RPMI7951 (cell line): ENCODE measurements at regions not wholly inside any gene's neighbourhood (a gene's known extent, or its start where the extent isn't known, plus 50 kb on each side); places are given as distances from the start of the nearest gene placed in this dataset.

ENCODE experiments used
- DNase-seq: peaks from one replicate; pipeline ENCODE4 v3.0.0-alpha.2; 2012; ENCODE audit warnings: low read depth

DNA sequence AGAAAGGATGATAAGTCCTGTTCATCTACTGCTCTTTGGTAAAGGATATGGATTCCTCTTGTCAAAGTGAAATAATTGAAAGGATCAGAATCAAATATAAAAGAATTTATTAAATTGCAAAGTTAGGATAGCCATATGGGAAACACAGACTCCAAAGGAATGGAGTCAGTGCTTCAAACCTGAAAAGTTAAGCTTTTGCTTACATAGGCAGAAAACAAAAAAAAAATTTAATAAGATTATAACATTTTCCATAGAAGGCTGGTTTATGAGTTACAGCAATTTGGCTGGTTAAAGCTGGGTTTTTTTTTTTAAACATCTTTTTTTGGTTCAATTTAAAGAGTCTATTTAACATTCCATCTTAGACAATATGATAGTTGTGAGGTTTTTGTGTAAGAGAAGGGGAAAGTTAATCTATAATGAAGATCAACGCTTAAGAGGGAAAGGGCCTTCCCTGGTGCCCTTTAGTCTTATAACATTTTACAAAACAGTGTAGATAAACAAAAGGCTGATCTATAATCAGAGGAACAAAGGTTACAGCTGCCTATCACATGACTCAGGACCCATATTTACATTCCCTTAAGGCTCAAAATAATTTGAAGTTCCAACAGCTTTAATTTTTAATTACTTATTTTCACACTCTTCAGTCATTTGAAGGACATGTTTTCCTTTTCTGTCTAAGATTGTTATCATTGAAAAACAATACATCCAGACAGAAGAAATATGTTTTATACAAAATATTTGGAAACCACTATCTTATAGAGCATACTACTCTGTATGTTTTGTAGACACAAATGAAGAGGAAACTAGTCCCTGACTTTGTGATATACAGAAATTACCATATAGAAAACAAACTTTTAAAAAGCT lies 234.3 kb upstream of the MBL2 start:
- no peak for DNase-seq

- no peak for DNase-seq
Observed at GRCh38 chr10:53005612-53006345, 233.2 kb upstream of the MBL2 start.

- DNase-seq = no peak
Observed at GRCh38 chr10:53003094-53003493, 230.5 kb upstream of the MBL2 start.

- DNase-seq = no peak
Observed at GRCh38 chr10:52999681-53000080, 227.1 kb upstream of the MBL2 start.

DNA sequence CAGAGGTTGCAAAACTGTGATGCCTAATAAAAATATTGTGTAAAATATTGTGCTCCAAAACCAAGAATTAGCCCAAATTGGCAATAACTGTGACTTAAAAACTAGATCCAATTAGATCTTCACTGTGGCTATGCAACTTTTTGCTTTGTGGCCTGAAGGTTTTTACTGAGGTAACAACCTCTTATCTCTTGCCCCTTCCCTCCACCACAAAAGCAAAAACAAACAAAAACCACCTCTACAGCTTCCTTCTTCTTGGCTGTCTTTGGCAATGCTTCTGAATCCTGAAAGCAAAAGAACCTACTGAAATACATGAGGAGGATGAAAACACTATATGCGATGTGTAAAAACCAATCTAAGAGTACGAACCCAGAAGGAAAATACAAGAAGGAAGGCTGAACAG lies 226.7 kb upstream of the MBL2 start:
- no peak for DNase-seq

DNA sequence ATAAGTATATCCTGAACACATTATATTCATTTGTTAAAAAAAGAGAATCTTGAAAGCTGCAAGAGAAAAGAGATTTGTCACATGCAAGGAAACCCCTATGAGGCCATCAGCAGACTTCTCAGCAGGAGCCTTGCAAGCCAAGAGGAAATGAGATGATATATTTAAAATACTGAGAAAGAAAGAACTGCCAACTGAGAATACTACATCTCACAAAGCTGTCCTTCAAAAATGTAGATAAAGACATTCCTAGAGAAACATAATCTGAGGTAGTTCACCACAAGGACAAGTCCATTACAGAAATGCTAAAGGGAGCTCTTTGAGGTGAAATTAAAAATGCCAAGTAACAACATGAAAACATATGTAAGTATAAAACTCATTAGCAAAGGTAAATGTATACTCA lies 224.4 kb upstream of the MBL2 start:
- DNase-seq = no peak

DNA sequence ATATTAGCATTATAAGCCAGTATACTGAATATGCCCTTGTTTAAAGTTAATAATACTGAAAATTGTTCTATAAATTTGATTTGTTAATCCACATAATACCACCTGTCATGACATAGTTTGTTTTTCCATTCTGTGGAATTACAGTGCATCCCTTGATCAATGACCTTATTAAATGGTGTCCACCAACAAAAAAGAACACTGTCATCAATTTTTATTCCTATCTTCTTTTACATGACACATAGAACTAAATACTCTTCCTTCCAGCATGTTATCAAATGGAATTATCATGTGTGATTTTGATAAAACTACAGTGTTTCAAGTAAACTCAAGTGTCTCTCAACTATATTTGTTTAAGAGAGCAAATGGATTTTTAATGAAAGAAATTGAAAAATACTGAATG lies 221.8 kb upstream of the MBL2 start:
- no peak for DNase-seq

DNA sequence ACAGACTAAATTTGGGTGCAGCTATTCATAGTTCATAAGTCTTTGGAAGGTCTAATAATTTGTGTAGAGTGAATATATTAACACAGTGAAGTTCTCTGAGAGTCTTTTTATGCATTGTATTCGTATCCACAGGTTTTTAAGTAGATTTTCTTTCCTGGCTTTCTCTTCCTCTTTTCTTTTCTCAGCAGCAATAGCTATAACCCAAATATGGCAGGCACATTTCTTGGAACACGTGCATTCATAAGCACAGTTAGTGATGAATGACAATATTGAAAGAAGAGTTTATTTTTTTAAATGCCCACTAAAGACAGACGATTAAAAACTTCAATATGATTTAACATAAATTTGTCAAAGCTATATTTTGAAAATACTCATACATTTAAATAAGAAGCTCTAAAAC lies 220.5 kb upstream of the MBL2 start:
- no peak for DNase-seq

- DNase-seq = no peak
Observed at GRCh38 chr10:52992567-52992966, 220.0 kb upstream of the MBL2 start.

DNA sequence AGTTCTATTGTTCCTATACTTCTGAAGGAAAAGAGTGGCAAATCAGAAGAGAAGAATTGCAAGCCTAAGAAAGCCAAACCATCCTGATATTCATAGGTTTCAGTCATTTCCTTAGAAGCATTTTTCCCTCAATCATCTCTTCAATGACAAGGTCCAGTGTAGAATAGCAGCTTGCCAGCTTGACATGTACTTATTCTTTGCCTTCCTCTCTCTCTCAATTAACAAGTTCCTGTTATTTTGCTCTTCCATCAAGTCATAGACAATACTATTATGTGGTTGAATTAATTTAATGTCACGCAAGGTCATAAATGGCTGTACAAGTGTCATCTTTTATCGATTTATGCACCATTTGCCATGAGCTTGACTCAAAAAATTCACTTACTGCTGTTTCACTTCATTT lies 216.3 kb upstream of the MBL2 start:
- DNase-seq = no peak

DNA sequence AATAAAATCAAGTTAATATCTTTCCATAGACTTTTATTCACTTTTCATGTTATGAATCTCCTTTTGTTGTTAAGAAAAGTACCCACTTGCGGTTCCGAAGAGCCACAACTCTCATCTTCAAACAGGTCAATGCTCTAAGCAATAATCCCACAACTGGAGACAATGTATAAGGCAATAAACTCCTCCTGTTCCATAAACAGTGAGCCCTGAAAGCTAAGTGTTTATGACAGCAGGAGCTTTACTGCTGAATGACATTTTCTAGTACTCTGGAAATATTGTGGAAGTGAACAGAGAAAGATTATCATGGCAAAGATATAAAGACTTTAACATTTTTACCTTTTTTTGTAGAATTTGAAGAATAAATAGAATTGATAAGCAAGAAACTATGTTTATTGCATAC lies 213.5 kb upstream of the MBL2 start:
- no peak for DNase-seq

DNA sequence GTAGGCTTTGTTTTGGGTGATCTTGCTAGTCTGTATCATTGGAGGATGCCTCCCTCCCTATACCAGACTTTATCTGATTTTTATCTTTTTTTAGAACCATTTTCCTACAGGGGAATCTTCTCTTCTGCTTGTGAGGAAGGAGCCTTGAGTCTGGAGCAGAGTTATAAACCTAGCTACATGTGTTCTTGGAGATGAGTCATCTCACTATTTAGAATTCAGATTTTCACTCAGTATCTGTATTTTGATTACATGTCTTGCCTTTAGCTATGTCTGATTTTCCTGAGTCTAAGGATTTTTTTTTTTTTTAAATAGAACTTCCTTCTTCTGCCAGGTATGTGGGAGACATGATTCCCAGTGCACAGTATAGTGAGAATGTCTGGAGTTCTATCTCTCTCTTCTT lies 211.6 kb upstream of the MBL2 start:
- no peak for DNase-seq

DNA sequence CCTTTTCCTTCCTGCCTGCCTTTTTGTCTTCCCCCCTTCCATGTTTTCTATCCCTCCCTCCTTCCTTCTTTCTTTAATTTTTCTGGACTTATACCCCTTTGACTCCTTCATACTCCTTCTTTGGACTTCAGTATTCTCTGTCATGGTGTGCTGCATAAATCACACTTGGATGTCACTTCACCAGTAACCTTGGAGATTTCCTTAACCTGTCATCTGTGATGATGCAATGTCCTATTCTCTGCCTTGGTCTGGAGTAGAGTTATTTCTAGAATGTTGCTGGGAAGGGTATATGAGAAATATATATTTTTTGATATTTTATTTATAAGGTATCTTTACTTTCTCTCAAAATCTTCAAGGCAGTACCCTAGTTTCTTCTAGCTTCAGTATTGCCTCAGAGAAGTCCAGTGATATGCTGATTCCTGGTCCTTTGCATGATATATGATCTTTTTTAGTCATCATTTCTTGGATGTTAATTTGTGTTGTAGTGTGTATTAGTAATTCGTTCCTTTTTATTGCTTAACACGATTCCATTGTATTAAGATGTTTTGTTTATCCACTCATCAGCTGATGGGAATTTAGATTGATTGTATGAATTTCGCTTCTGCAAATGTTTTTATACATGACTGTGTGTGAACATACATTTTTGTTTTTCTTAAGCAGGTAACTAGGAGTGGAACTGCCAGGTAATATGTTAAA lies 206.9 kb upstream of the MBL2 start:
- no peak for DNase-seq

- DNase-seq = no peak
Observed at GRCh38 chr10:52977581-52977980, 205.0 kb upstream of the MBL2 start.

GRCh38 chr10:52967806-52968795 lies 195.5 kb upstream of the MBL2 start:
- no peak for DNase-seq

DNA sequence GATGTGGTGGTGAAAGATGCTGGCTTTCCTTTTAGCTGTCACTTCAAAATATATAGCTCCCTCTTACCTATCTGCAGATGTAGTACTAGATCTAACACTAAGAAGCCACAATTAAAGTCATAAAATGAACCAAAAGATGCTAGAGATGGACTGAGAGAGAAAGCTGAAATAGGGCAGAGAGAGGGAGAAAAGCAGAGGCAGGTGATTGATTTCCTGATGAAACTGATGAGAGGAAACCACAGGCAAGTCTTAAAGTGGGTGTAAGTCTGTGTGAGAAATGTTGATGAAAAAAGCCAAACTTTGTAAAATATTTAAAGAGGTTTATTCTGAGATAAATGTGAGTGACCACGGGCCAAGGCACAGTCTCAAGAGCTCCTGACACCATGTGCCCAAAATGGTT lies 194.3 kb upstream of the MBL2 start:
- no peak for DNase-seq

DNA sequence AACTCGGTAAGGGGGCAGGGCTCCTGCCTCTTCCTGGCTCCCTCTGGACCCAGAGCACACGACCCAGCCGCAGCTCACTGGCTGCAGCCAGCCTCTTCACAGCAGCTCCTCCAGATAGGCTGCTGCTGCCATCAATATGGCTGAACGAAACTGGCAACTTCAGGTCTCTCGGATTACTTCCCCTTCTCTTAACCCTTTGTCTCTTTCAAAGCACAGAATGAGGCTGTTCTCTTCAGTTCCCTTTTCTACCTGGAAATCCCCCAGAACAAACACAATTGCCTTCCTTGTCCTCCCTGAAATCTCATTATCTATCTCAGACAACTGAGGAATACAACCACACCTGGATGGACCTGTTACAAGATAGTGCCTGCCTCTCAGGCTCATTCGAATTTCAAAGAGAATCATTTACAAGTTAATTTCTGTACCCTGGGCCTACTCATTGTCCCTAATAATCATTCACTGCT lies 193.4 kb upstream of the MBL2 start:
- DNase-seq = no peak

DNA sequence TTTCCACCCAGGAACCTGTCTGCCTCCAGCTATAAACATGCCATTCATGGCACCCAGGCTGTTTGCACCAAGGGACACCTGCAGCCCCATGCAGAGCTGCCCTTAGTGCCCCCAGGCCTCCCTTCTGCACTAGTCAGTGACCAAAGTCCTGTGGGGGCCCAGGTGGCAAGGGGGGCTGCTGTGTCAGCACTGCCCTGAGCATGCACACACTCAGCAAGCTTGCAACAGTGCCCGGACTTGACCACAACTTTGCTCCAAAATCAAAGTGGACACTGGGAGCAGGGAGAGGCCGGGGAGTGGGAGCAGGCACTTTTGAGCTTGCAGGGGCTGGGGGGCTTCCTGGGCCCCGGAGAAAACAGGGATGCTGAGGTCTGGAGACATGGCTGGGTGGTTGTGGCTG lies 192.9 kb upstream of the MBL2 start:
- DNase-seq = no peak

GRCh38 chr10:52961323-52961722 lies 188.7 kb upstream of the MBL2 start:
- no peak for DNase-seq

GRCh38 chr10:52959810-52960209 lies 187.2 kb upstream of the MBL2 start:
- no peak for DNase-seq

DNA sequence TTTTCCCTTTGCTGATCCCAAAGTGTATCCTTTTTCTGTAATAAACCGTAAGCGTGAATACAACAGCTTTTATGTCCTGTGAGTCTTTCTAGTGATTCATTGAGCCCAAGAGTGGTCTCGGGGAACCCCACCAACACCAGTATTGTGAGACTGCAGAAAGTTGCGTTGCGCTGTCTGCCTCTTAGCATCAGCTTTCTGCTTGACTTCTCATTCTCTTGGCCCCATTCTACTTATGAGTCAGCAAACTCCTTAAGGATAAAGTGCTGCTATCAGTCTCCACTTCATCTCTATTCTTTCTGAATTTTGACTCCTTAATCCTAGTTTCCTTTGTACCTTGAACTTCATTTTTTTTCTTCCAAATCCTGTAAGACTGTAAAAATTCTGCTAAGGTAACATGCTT lies 184.3 kb upstream of the MBL2 start:
- DNase-seq = no peak
